ENCODE measurements at regions not wholly inside any gene's neighbourhood (a gene's known extent, or its start where the extent isn't known, plus 50 kb on each side); places are given as distances from the start of the nearest gene placed in this dataset.

DNA sequence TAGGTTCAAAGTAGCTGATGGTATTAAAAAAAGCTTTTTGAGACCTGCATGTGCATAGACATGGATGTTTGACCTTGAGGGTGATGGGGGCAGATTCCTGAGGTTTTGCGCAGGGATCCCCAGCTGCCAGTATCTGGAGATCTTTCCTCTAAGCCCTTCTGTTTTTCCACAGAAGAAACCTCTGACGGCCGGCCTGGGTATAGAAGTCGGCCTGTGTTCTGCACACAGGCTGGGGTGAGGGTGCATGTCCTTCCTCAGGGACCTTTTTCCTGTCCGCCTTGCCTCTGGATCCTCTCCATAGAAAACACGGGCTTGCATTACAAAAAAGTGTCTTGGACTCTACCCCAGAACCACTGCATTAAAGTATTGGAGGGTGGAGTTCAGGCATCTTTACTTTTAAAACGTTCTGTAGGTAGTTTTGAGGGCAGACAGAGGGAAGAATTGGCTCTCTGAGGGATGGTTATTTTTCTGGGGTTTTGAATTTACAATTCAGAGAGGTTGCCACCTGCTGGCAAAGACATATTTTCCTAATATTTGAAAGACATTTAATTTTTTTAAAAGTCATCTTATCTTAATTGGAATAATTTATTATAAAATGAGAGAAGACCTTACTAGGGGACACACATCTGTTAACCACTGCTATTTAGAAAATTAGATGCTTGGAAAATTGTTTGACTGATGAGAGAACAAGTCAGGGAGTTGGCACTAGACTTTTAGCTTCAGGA lies 350.6 kb downstream of the DCDC2C start:
- TF ChIP-seq POLR2A (IDR thresholded peaks at IDR 0.05): no peak
- TF ChIP-seq, protein P1, sequence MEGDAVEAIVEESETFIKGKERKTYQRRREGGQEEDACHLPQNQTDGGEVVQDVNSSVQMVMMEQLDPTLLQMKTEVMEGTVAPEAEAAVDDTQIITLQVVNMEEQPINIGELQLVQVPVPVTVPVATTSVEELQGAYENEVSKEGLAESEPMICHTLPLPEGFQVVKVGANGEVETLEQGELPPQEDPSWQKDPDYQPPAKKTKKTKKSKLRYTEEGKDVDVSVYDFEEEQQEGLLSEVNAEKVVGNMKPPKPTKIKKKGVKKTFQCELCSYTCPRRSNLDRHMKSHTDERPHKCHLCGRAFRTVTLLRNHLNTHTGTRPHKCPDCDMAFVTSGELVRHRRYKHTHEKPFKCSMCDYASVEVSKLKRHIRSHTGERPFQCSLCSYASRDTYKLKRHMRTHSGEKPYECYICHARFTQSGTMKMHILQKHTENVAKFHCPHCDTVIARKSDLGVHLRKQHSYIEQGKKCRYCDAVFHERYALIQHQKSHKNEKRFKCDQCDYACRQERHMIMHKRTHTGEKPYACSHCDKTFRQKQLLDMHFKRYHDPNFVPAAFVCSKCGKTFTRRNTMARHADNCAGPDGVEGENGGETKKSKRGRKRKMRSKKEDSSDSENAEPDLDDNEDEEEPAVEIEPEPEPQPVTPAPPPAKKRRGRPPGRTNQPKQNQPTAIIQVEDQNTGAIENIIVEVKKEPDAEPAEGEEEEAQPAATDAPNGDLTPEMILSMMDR (IDR thresholded peaks at IDR 0.05): peak in 1 of 3 experiments; percentile 13
- H3K27me3 ChIP-seq: no peaks in the 10 kb centered on the region
- DNase-seq: no peak
- H3K4me3 ChIP-seq: no peak overlapping the region
- intact Hi-C loops (cut with DNase I; ENCODE audit: low total_unique reads): no loop called here
- 45 to 55% methylated on average over 7 of the region's 7 CpGs for WGBS, 2 donors
- H3K4me1 ChIP-seq: no peaks in the 10 kb centered on the region
- H3K27ac ChIP-seq: no peak overlapping the region
- no peaks in the 10 kb centered on the region for H3K9me3 ChIP-seq
- H3K36me3 ChIP-seq (ENCODE audit: low read depth, missing control alignments): no peaks in the 10 kb centered on the region

DNA sequence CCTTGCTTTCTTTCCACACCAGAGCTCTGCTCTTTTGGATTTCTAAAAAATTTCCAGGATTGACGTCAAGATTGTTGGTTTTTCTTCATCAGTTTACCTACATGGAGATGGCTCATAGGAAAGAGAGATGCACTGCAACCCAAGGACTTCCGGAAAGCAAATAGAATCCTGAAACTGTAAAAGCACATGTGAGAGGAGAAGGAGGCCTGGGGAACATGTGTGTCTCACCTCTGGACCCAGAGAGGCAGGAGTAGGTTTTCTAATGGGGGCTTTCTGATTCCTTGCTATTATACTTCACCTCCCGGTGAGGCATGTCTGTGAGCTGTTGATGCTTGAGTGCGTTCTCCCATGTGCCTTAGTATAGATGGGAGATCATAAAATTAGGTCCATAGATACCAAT lies 362.8 kb downstream of the DCDC2C start:
- intact Hi-C loops (cut with DNase I; ENCODE audit: low total_unique reads): no loop called here
- H3K36me3 ChIP-seq (ENCODE audit: low read depth, missing control alignments): no peaks in the 10 kb centered on the region
- no peak for TF ChIP-seq POLR2A (IDR thresholded peaks at IDR 0.05)
- TF ChIP-seq, protein P1 (IDR thresholded peaks at IDR 0.05): no peak

GRCh38 chr2:4073026-4073569 lies 369.7 kb downstream of the DCDC2C start:
- H3K4me3 ChIP-seq: no peak overlapping the region
- no peak for DNase-seq
- no peaks in the 10 kb centered on the region for H3K9me3 ChIP-seq
- H3K27ac ChIP-seq: no peak overlapping the region
- H3K4me1 ChIP-seq: no peaks in the 10 kb centered on the region
- no peak for TF ChIP-seq POLR2A (IDR thresholded peaks at IDR 0.05)
- TF ChIP-seq, protein P1 (IDR thresholded peaks at IDR 0.05): no peak
- intact Hi-C loops (cut with DNase I; ENCODE audit: low total_unique reads): no loop called here
- H3K27me3 ChIP-seq: no peaks in the 10 kb centered on the region
- WGBS, 2 donors: 41 to 51% methylated on average over 4 to 11 of the region's 11 CpGs
- no peaks in the 10 kb centered on the region for H3K36me3 ChIP-seq (ENCODE audit: low read depth, missing control alignments)

More for the DNA sequence above, 362.8 kb downstream of the DCDC2C start:
- Histone ChIP-seq H3K27ac (no peak overlapping the region), H3K9me3 (no peaks in the 10 kb centered on the region), H3K27me3 (no peaks in the 10 kb centered on the region), H3K4me3 (no peak overlapping the region), H3K4me1 (no peaks in the 10 kb centered on the region)
- DNase-seq: no peak
- 71 to 98% methylated on average over 4 of the region's 4 CpGs for WGBS, 2 donors

DNA sequence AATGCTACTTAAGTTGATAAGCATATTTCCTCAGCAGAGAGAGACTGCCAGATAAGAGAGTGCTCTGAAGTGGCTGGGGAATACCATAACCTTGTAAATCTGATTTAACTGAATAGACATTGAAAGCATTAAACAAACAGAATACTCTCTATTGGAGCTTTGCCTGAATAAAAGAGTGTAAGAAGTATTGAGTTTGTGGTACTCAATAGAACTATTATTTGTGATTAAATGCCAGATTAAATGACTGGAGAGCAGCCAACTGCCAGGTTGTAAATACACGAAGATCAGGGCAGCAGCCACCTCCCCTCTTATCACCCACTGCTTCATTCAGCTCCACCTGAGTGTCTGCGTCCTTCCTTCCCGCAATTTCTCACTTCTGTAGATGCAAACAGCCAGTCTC lies 373.6 kb downstream of the DCDC2C start:
- H3K4me1 ChIP-seq: no peaks in the 10 kb centered on the region
- TF ChIP-seq, protein P1 (IDR thresholded peaks at IDR 0.05): no peak
- TF ChIP-seq POLR2A (IDR thresholded peaks at IDR 0.05): no peak
- H3K27me3 ChIP-seq: no peaks in the 10 kb centered on the region
- no peaks in the 10 kb centered on the region for H3K9me3 ChIP-seq
- no peak overlapping the region for H3K27ac ChIP-seq
- intact Hi-C loops (cut with DNase I; ENCODE audit: low total_unique reads): no loop called here
- H3K36me3 ChIP-seq (ENCODE audit: low read depth, missing control alignments): no peaks in the 10 kb centered on the region
- no peak overlapping the region for H3K4me3 ChIP-seq
- DNase-seq: no peak
- WGBS, 2 donors: 60 to 66% methylated on average over 3 of the region's 3 CpGs

DNA sequence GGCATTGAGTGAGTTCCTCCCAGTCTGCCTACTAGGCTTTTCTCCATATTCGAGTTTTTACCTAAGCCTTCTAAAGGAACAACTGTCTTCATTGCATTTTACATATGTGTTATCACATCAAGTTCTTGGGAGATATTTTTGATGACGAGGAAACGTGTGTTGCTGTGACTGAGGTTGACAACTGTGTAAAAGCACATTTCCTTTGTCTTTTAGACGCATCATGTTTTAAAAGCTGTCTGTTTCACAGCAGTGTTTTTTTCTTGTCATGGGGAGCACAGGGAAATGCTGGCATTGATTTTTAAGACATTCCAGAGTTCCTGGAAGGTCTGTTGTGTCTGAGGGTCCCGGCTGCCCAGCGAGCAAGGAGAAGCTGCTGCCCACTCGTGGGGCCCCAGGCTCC lies 381.8 kb downstream of the DCDC2C start:
- Histone ChIP-seq H3K4me1 (no peaks in the 10 kb centered on the region), H3K27me3 (no peaks in the 10 kb centered on the region), H3K36me3 (ENCODE audit: low read depth, missing control alignments) (no peaks in the 10 kb centered on the region), H3K4me3 (no peak overlapping the region), H3K27ac (no peak overlapping the region), H3K9me3 (no peaks in the 10 kb centered on the region)
- 69 to 80% methylated on average over 7 of the region's 7 CpGs for WGBS, 2 donors
- DNase-seq: no peak
- TF ChIP-seq POLR2A (IDR thresholded peaks at IDR 0.05): no peak
- TF ChIP-seq, protein P1 (IDR thresholded peaks at IDR 0.05): no peak
- intact Hi-C loops (cut with DNase I; ENCODE audit: low total_unique reads): no loop called here
